HG03039 (cell line): ENCODE measurements at regions not wholly inside any gene's neighbourhood (a gene's known extent, or its start where the extent isn't known, plus 50 kb on each side); places are given as distances from the start of the nearest gene placed in this dataset.
"Not testable (repeated sequence)": the region's sequence is repeated elsewhere in the genome, so short reads cannot be mapped to it uniquely, and the experiment has no call there.

Experiments
- ATAC-seq: cut with Tn5 transposase; IDR thresholded peaks from one replicate; pipeline ENCODE4 v1.9.1; 2021; ENCODE audit warnings: mild to moderate bottlenecking, moderate library complexity; ENCODE audit not compliant: unreplicated experiment

DNA sequence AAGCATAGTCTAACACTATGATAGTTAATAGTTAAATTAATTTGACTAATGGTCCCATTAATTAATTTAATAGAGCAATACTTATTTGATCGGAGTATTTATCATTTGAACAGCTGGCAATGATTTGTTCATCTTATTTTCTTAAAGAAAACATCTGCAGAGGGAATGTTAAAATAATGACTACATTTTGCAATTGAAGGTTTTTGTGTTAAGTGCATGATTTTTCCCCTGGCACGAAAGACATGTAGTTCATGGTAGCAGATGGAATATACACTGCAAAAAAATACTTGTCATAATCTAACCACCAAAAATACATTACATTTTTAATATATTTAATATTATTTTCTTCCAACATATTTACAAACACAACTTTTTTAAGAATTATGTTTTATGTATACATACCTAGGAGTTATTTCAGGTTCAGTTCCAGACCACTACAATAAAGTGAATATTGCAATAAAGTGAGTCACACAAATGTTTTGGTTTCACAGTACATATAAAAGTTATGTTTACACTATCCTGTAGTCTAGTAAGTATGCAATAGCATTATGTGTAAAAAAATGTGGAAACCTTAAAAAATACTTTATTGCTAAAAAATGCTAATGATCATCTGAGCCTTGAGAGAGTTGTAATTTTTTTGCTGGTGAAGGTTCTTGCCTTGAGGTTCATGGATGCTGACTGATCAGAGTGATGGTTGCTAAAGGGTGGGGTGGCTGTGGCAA, 292.6 kb upstream of the DAB2 start:
- no peak for ATAC-seq

DNA sequence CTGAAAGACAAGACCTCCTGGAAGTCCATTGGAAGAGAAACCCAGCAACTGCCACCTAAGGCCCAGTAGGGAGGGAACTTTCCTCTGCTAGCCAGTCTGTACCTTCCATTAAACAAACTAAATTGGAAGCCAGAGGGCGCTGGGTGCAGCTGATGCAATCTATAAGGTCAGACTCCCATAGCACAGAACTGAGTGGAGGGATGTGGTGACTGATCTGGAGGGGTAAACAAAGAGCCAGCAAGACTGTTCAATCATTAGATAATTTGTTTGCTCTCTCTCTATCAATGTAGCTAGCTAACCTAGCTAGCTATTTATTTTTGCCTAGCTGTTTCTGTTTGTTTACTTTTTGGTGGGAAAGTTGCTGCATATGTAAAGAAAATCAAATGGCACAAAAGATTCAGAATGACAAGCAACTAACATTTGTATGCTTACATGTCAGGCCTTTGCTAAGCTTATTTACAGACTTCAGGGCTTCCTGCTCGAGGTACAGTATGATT, 291.8 kb upstream of the DAB2 start:
- ATAC-seq = peak; percentile 70

DNA sequence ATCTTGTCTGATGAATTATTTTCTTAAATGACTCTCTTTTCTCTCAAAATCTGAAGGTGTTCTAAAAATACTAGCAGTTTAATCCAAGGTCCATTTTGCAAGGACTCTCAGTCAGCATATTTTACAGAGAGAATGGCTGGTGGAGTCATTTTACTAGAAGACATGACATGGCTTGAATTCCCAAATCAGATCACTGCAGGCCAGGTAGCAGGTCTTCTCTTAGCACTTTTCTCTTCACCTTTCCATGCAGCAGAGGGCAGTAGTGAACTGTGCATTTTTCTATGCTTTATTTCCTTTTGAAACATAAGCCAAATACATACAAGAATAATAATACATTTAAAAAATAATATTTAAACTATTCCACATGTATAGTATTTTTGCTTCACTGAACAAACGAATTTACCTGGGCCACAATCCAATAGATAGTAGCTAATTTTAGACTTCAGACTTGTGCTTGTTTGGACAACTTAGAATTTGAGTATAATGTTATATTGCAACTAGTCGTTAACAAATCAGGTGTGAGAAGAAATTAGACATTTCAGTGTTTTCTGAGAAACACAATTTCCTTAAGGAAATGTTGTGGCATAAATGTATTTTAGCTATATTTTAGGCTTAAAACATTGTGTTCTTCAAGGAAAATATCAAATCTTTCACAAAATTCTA, 289.4 kb upstream of the DAB2 start:
- no peak for ATAC-seq

DNA sequence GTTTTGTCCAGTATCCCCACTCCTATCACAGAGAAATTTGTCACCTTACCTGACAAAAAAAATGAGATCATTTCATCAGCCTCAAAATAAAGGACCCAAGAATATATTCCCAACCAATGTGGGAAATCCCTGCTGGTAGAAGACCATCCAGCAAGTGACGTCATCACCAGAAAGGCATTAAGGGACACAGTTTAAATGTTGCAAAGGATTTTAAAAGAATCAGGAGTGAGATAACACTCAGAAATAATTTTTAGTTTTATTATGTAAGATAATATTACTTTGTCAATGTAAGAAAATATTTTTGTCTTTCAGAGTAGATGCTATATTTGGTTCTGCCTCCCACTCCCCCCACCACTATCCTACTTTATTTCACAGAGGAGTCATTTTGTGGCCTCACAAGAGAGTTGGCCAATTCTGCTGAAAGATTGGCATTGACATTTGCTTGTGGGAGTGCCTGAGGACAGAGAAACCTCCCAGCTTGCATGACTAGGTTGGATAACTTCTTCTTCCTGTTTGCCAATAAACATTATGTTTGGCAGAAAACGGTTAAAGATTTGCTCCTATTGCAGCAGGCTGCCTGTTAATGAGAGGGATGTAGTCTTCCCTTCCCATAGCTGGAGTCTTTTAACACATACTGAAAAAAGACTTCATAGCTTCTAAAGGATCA, 288.6 kb upstream of the DAB2 start:
- ATAC-seq = no peak

DNA sequence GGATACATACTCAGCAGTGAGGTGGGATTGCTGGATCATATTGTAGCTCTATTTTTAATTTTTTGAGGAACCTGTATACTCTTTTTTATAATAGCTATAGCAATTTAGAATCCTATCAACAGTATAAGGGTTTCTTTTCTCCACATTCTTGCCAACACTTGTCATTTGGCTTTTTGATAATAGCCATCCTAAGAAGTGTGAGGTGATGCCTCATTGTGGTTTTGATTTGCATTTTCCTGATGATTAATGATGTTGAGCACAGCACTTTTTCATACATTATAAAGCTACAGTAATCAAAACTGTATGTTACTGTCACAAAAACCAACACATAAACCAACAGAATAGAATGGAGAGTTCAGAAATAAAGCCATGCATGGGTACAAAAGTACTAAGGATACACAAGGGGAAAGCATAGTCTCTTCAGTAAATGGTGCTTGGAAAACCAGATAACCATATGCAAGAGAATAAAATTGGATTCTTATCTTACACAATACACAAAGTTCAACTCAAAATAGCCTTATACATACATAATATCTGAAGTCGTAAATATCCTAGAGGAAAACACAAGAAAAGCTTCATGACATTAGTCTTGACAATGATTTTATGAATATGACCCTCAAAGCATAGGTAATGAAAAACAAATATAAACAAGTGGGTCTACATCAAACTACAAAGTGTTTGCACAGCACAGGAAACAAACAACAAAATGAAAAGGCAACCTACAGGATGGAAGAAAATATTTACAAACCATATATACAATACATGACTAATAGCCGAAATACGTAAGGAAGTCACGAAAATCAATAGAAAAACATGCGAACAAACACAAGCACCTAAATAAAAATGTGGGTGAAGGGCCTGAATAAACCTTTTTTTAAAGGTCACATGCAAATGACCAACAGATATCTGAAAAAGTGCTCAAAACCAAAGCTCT, 287.8 kb upstream of the DAB2 start:
- ATAC-seq = no peak

DNA sequence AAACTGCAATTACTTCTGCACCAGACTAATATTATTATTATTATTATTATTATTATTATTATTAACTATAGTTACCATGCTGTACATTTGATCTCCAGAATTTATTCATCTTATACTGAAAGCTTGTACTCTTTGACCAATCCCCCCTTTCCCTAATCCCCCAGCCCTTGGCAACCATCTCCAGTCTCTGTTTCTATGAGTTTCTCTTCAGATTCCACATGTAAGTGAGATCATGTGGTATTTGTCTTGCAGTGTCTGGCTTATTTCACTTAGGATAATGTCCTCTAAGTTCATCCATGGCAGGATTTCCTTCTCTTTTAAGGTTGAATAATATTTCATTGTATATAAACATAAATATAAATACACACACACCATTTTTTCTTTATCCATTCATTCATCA, 287.0 kb upstream of the DAB2 start:
- ATAC-seq = no peak

DNA sequence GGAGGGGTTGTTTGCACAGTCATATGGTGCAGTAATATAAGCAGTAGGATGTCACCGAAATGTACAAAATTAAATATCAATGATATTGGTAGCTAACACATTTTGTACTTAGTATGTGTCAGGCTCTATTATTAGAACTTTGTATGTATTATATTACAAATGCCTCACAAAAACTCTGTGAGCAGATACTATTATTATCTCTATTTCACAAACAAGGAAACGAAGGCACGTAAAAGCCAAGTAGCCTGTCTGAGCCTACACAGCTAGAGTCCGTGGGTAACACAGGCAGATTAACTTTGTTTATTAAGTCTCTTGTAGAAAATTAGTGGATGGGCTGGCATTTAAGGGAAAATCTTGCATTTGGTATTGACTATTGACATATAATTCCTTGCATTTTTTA, 284.3 kb upstream of the DAB2 start:
- ATAC-seq = no peak

DNA sequence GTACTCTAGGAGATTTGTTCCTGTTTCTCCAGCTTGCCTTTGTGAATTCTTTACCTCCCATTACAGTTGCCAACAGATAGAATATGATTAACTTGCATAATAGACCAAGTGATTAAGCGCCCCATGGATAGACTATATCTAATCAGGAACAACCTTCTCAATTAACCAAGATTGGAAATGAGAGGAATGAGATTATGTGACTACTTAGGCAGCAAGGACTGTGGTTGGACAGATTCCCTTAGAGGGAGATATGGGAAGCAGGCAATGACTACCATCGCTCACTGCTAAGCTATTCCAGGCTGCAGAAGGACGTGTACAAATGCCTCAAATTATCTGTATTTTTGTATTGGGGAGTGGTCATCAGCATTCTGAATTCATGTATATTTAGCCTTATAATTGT, 278.1 kb upstream of the DAB2 start:
- no peak for ATAC-seq

DNA sequence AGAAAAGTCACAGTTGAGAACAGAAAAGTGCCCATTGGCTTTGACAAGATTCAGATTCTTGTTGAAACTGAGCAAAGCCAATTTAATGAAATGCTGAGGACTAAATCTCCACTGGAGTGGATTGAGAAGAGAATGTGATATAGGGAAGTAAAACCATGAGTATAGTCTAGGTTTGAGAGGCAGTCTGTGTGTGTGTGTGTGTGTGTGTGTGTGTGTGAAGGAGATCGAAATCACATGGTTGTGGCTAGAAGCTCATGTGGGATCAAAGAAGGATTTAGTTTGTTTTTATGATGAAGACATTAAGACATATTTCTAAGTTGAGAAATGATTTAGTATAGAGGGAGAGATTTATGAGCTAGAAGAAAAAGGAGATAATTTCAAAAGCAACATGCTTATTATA, 275.7 kb upstream of the DAB2 start:
- no peak for ATAC-seq

DNA sequence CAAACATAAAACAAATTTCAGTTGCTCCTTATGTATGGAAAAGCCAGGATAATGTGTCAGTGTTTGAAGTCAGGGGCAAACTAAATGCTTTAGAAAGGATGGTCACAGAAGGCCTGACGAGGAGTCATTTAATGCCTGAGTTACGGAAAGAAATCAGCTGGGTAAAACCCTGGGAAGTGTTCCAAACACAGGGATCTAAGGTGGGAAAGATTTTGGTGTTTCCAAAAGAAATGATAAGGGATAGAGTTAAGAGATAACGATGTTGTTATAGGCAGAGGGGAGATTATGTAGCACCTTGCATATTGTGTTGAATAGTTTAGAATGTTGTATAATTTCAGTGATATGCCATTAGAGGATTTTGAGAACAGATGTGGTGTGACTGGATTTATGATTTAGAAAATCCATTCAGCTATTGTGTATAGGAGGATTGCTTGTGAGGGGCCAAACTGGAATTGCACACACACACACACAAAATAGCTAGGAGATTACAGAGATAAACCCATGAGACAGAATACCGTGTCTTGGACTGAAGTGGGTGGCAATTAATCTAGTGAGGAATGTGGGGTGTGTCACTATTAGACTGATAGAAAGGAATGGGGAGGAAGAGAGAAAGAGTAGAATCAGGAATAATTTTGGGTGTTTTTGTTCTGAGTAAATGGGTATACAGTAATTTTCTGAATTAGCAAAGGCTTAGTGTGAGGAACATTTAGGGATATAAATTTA, 274.2 kb upstream of the DAB2 start:
- ATAC-seq = no peak

DNA sequence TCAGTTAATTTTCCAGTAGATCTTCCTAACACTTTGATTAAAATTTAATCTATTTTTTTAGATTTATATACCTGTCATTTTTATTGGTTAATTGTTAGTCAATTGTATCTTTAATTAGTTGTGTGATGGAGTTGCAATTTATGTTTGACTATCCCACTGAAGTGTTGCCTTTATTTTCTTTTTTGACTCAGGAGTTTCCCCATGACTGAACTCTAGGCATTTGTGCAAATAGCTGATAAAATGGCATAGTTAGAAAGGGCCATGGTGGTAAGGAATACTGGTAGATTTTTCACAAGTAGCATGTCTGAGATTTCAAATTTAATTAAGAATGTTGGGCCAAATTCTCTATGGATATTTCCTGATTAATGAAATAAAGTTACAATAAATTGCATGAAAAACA, 273.1 kb upstream of the DAB2 start:
- ATAC-seq = no peak

DNA sequence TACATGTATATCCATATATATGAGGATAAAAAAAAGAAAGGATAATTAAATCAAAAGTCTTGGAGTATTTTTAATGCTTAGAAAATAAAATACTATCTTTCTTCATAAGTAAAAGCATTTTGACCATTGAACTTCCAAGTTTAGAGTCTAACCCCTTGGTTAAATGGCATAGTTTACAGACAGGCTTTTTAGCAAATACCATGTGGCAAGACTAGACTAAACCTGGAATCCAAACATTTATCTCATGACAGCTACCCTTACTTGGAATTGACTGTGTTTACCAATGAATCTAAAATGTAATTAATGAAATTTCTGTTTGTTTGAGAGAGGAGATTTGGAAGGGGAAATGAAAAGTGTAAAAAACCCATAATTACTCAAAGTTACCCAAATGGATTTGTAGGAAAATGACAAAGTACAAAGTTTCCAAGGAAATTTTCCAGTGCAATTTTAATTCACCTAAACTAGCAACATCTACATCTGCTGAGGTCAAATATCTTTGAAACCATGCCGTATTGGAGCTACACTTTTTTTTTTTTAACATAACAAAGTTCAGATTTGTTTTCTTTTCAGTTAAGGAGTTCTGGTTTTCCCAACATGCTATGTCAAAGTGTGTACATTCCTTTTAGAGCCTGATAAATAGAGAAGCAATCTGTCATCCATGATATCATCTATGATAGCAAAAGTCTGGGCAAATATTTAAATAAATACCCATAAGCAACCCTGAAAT, 272.1 kb upstream of the DAB2 start:
- ATAC-seq = no peak

DNA sequence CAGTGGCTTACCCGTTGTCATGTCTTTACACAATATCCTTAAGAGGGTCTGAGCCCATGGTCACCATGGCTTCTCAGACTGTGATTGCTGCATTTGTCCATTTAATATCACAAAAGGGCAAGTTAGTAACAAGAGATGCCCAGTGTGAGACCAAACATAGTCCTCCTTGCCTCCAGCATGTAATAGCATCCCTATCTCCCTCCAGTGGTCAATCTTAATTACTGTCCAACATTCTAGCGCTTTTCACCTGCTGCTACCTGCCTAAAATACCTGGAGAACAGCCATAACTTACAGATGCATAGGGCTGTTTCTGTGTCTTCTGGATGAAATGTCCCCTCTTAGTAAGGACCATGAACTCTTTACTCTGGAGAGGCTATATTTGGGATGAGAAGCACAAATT, 267.2 kb upstream of the DAB2 start:
- ATAC-seq = no peak

DNA sequence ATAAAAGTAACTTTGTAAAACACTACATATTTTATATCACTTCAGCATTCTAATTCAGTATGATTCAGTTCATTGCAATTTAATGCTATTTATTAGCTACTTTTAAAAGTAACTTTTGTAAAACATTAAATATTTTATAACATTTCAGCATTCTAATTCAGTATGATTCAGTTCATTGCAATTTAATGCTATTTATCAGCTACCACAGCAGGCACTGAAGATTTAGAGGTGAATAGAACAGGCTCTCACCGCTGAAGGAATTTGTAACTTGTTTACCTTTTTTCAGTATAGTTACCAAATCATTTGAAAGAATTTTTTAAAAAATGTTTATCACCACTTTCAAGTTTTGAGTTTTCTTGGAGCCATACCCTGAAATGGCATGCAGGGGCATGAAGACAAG, 266.4 kb upstream of the DAB2 start:
- no peak for ATAC-seq

DNA sequence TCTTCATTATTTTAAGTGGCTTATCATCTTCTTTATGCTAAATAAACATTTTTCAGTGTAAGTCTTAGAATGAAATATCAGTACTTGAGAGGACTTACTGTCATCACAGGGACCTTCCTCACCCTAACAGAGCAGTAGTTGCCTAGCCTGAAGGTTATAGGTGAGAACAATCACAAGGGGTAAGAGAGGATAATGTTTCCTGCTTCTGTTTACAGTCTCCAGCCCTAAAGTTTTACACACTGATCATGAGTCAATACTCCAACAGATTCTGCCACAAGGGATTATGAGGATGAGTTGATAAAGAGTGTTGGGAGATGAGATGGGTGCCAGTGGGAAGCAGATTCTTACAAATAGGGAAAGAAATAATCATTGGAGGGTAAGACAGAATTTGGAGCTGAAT, 265.1 kb upstream of the DAB2 start:
- no peak for ATAC-seq

DNA sequence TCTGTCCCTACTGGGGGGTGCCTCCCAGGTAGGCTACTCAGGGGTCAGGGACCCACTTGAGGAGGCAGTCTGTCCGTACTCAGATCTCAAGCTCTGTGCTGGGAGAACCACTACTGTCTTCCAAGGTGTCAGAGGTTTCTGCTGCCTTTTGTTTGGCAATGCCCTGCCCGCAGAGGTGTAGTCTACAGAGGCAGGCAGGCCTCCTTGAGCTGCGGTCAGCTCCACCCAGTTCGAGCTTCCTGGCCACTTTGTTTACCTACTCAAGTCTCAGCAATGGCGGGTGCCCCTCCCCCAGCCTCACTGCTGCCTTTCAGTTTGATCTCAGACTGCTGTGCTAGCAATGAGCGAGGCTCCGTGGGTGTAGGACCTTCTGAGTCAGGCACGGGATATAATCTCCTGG, 263.1 kb upstream of the DAB2 start:
- ATAC-seq = not testable (repeated sequence)

DNA sequence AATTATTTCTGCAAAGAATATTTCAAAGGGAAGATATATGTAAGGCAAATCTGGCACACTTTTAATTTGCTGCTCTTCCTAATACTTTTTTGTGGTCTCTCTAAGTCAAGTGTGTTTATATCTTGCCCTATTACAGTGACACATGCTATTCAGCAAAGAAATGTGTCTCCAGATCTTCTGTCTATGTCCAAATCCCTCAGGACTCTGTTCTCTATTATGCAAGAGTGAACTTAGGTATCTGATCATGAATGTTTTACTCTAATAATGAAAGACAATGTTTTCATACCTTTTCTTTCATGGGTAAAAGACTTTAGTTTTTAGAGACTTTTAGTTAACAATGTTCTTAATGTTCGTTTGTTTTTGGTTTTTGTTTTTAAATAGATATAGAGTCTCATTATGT, 255.4 kb upstream of the DAB2 start:
- no peak for ATAC-seq

DNA sequence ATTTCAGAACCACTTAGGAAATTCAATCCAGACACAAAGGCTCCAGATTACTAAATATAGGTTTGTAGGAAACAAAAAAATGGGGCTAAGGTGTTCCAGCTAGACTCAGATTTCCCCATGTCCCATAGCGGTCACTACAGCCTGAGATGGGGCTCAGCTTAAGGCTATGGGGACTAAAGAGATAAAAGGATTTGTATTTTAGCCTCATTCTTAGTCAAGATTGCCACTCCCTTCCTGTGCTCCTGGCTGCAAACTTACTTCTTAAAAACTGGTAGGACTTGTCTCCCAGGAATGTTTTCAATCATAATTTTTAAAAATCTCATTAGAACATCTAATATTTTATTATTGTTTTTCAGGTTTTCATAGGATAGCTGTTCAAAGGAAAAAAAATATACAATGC, 253.8 kb upstream of the DAB2 start:
- ATAC-seq = no peak

DNA sequence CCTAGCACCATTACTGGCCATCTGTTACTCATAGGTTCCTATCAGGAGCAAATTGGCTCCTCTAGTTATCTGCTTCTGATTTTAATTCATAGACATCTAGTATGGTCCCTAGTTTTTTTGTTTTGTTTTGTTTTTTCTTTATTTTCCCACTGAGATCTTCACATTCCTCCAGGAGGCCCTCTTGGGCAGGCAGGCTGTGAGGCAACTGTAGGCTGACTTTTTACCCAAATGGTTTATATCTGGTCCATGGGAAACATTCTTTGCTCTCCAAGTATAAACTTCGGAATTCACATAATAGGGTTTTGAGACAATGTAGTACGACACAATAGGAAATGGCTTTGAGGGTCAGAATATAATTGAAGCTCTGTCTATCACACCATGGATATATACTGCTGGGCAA, 250.9 kb upstream of the DAB2 start:
- ATAC-seq = no peak
